ENCODE measurements at regions not wholly inside any gene's neighbourhood (a gene's known extent, or its start where the extent isn't known, plus 50 kb on each side); places are given as distances from the start of the nearest gene placed in this dataset.
A peak's percentile ranks its signal among the peaks of the same experiment; 100 is the strongest.
"Not testable (repeated sequence)": the region's sequence is repeated elsewhere in the genome, so short reads cannot be mapped to it uniquely, and the experiment has no call there.

GRCh38 chr2:106336108-106336507 lies 132.1 kb downstream of the RGPD3 start:
- Histone ChIP-seq H3K4me3 (ENCODE audit: low read depth in 1 of 2, low read length in 2 of 2) (no peak overlapping the region), H4K20me1 (ENCODE audit: insufficient read depth, low read length) (no peaks in the 10 kb centered on the region), H3K4me1 (ENCODE audit: insufficient read depth, low read length) (peaks cover 38% of the 10 kb centered on the region), H3K4me2 (ENCODE audit: insufficient read depth, low read length) (no peak overlapping the region), H3K9me3 (ENCODE audit: insufficient read depth, low read length, severe bottlenecking) (no peaks in the 10 kb centered on the region), H3K27ac (ENCODE audit: low read length) (no peak overlapping the region), H3K79me2 (ENCODE audit: insufficient read depth, low read length) (no peaks in the 10 kb centered on the region), H3K36me3 (ENCODE audit: insufficient read depth, low read length) (no peaks in the 10 kb centered on the region), H3K27me3 (ENCODE audit: insufficient read depth, low read length, poor library complexity) (no peaks in the 10 kb centered on the region), H3K9ac (ENCODE audit: low read depth, low read length) (no peak overlapping the region), H2AFZ (ENCODE audit: low read depth, low read length) (no peak overlapping the region)
- TF ChIP-seq EZH2 (IDR thresholded peaks at IDR 0.05; ENCODE audit: borderline replicate concordance, low read depth, low read length, severe bottlenecking) (no peak), CTCF (IDR thresholded peaks at IDR 0.05; ENCODE audit: borderline replicate concordance, extremely low read depth, low read length, poor library complexity, severe bottlenecking) (no peak)
- DNase-seq (no peak), ATAC-seq (ENCODE audit: insufficient read depth, low read depth) (no peak)

- H3K36me3 ChIP-seq (ENCODE audit: insufficient read depth, low read length): no peaks in the 10 kb centered on the region
- H4K20me1 ChIP-seq (ENCODE audit: insufficient read depth, low read length): no peaks in the 10 kb centered on the region
- no peak for TF ChIP-seq EZH2 (IDR thresholded peaks at IDR 0.05; ENCODE audit: borderline replicate concordance, low read depth, low read length, severe bottlenecking)
- TF ChIP-seq CTCF (IDR thresholded peaks at IDR 0.05; ENCODE audit: borderline replicate concordance, extremely low read depth, low read length, poor library complexity, severe bottlenecking): no peak
- H3K9ac ChIP-seq (ENCODE audit: low read depth, low read length): no peak overlapping the region
- ATAC-seq (ENCODE audit: insufficient read depth, low read depth) (no peak), DNase-seq (no peak)
- H3K79me2 ChIP-seq (ENCODE audit: insufficient read depth, low read length): no peaks in the 10 kb centered on the region
- H2AFZ ChIP-seq (ENCODE audit: low read depth, low read length): no peak overlapping the region
- H3K27ac ChIP-seq (ENCODE audit: low read length): no peak overlapping the region
- H3K9me3 ChIP-seq (ENCODE audit: insufficient read depth, low read length, severe bottlenecking): no peaks in the 10 kb centered on the region
- peaks cover 39% of the 10 kb centered on the region for H3K4me1 ChIP-seq (ENCODE audit: insufficient read depth, low read length)
- H3K27me3 ChIP-seq (ENCODE audit: insufficient read depth, low read length, poor library complexity): no peaks in the 10 kb centered on the region
- no peak overlapping the region for H3K4me2 ChIP-seq (ENCODE audit: insufficient read depth, low read length)
- H3K4me3 ChIP-seq (ENCODE audit: low read depth in 1 of 2, low read length in 2 of 2): no peak overlapping the region
Measured at GRCh38 chr2:106334802-106335201, 133.4 kb downstream of the RGPD3 start.

- H2AFZ ChIP-seq (ENCODE audit: low read depth, low read length): peak overlapping the region; percentile 49
- H3K27me3 ChIP-seq (ENCODE audit: insufficient read depth, low read length, poor library complexity); H3K36me3 ChIP-seq (ENCODE audit: insufficient read depth, low read length); H4K20me1 ChIP-seq (ENCODE audit: insufficient read depth, low read length); H3K9me3 ChIP-seq (ENCODE audit: insufficient read depth, low read length, severe bottlenecking); H3K79me2 ChIP-seq (ENCODE audit: insufficient read depth, low read length); H3K4me3 ChIP-seq (ENCODE audit: low read depth in 1 of 2, low read length in 2 of 2); H3K4me2 ChIP-seq (ENCODE audit: insufficient read depth, low read length): not testable (repeated sequence)
- DNase-seq: peak; percentile 68
- H3K9ac ChIP-seq (ENCODE audit: low read depth, low read length): peak overlapping the region; percentile 18; the same call in 1 of the 2 replicates
- ATAC-seq (ENCODE audit: insufficient read depth, low read depth): peak; percentile 64
- peaks cover 39% of the 10 kb centered on the region for H3K4me1 ChIP-seq (ENCODE audit: insufficient read depth, low read length)
- H3K27ac ChIP-seq (ENCODE audit: low read length): peak overlapping the region; percentile 77
Measured at GRCh38 chr2:106333253-106333873, 134.8 kb downstream of the RGPD3 start.

GRCh38 chr2:106332054-106332453 lies 136.2 kb downstream of the RGPD3 start:
- Histone ChIP-seq H3K36me3 (ENCODE audit: insufficient read depth, low read length) (no peaks in the 10 kb centered on the region), H2AFZ (ENCODE audit: low read depth, low read length) (peak overlapping the region; percentile 70), H3K4me3 (ENCODE audit: low read depth in 1 of 2, low read length in 2 of 2) (no peak overlapping the region), H3K9me3 (ENCODE audit: insufficient read depth, low read length, severe bottlenecking) (no peaks in the 10 kb centered on the region), H3K27ac (ENCODE audit: low read length) (peak overlapping the region; percentile 77), H3K27me3 (ENCODE audit: insufficient read depth, low read length, poor library complexity) (no peaks in the 10 kb centered on the region), H3K79me2 (ENCODE audit: insufficient read depth, low read length) (no peaks in the 10 kb centered on the region), H3K9ac (ENCODE audit: low read depth, low read length) (peak overlapping the region; percentile 28), H3K4me1 (ENCODE audit: insufficient read depth, low read length) (peaks cover 33% of the 10 kb centered on the region), H3K4me2 (ENCODE audit: insufficient read depth, low read length) (peak overlapping the region; percentile 32), H4K20me1 (ENCODE audit: insufficient read depth, low read length) (no peaks in the 10 kb centered on the region)
- TF ChIP-seq CTCF (IDR thresholded peaks at IDR 0.05; ENCODE audit: borderline replicate concordance, extremely low read depth, low read length, poor library complexity, severe bottlenecking) (no peak), EZH2 (IDR thresholded peaks at IDR 0.05; ENCODE audit: borderline replicate concordance, low read depth, low read length, severe bottlenecking) (no peak)
- DNase-seq: peak; percentile 64
- peak; percentile 82 for ATAC-seq (ENCODE audit: insufficient read depth, low read depth)

- H3K27ac ChIP-seq (ENCODE audit: low read length); H3K79me2 ChIP-seq (ENCODE audit: insufficient read depth, low read length); H2AFZ ChIP-seq (ENCODE audit: low read depth, low read length); H4K20me1 ChIP-seq (ENCODE audit: insufficient read depth, low read length); ATAC-seq (ENCODE audit: insufficient read depth, low read depth); H3K9ac ChIP-seq (ENCODE audit: low read depth, low read length); H3K27me3 ChIP-seq (ENCODE audit: insufficient read depth, low read length, poor library complexity); H3K36me3 ChIP-seq (ENCODE audit: insufficient read depth, low read length); DNase-seq; H3K4me3 ChIP-seq (ENCODE audit: low read depth in 1 of 2, low read length in 2 of 2); H3K4me2 ChIP-seq (ENCODE audit: insufficient read depth, low read length); H3K9me3 ChIP-seq (ENCODE audit: insufficient read depth, low read length, severe bottlenecking): not testable (repeated sequence)
- H3K4me1 ChIP-seq (ENCODE audit: insufficient read depth, low read length): peaks cover 28% of the 10 kb centered on the region
Measured at GRCh38 chr2:106330384-106331261, 136.5 kb upstream of the UXS1 start.
